Fibroblast of mammary gland (primary cell): ENCODE measurements at regions not wholly inside any gene's neighbourhood (a gene's known extent, or its start where the extent isn't known, plus 50 kb on each side); places are given as distances from the start of the nearest gene placed in this dataset.
"Not testable (repeated sequence)": the region's sequence is repeated elsewhere in the genome, so short reads cannot be mapped to it uniquely, and the experiment has no call there.

Source experiments
- DNase-seq: peaks from one replicate; pipeline ENCODE4 v3.0.0-alpha.2; 2010; ENCODE audit warnings: low read depth
- H3K4me3 ChIP-seq: 2 replicates; pipeline ENCODE4 v1.5.1; 2011; ENCODE audit warnings: low read depth, mild to moderate bottlenecking, low read length, moderate library complexity; ENCODE audit not compliant: control insufficient read depth
- CTCF ChIP-seq: conservative IDR thresholded peaks from 2 replicates; pipeline ENCODE4 v1.5.1; 2011; ENCODE audit warnings: low read depth, low read length, inconsistent platforms; ENCODE audit not compliant: control insufficient read depth, insufficient read depth

GRCh38 chr4:83964996-83965541, 429.2 kb downstream of the GPAT3 start:
- peak; percentile 45 for DNase-seq
- no peak for TF ChIP-seq CTCF
- no peak overlapping the region for H3K4me3 ChIP-seq

GRCh38 chr4:83962492-83962891, 426.6 kb downstream of the GPAT3 start:
- TF ChIP-seq CTCF, result no peak
- no peak overlapping the region for H3K4me3 ChIP-seq
- DNase-seq, result no peak

- no peak overlapping the region for H3K4me3 ChIP-seq
- peak; percentile 15 for TF ChIP-seq CTCF
- peak; percentile 21 for DNase-seq
Measured at GRCh38 chr4:83961575-83961974, 425.7 kb downstream of the GPAT3 start.

GRCh38 chr4:83959160-83959559, 423.3 kb downstream of the GPAT3 start:
- no peak for DNase-seq
- H3K4me3 ChIP-seq, result no peak overlapping the region
- no peak for TF ChIP-seq CTCF

- no peak for DNase-seq
- TF ChIP-seq CTCF, result no peak
- H3K4me3 ChIP-seq, result no peak overlapping the region
Measured at GRCh38 chr4:83947830-83948193, 411.9 kb downstream of the GPAT3 start.

GRCh38 chr4:83947125-83947829, 411.4 kb downstream of the GPAT3 start:
- no peak for DNase-seq
- TF ChIP-seq CTCF, result no peak
- no peak overlapping the region for H3K4me3 ChIP-seq

- H3K4me3 ChIP-seq, DNase-seq: not testable (repeated sequence)
Measured at GRCh38 chr4:83943691-83944090, 407.8 kb downstream of the GPAT3 start.
